Panc1 (cell line): ENCODE measurements at regions not wholly inside any gene's neighbourhood (a gene's known extent, or its start where the extent isn't known, plus 50 kb on each side); places are given as distances from the start of the nearest gene placed in this dataset.

Source experiments
- ATAC-seq: fragments of 200-7000 bp; cut with Tn5 transposase; 2 replicates; pipeline ENCODE4 v1.9.1; 2020; ENCODE audit warnings: mild to moderate bottlenecking, moderate library complexity
- BruUV-seq: library from RNA; stranded (reverse); fragments of 400-500 nt; replicated peaks from 2 replicates; lab custom pipeline; 2021; lab: Mats Ljungman, UMichigan
- CTCF ChIA-PET: fragments of 300-600 bp; sonication (Branson Sonifier 250); formaldehyde crosslinking; loops from one replicate; lab custom pipeline; 2022; ENCODE audit warnings: antibody characterized with exemption; lab: Charles Lee
- POLR2A ChIA-PET: fragments of 300-600 bp; sonication (Branson Sonifier 250); formaldehyde crosslinking; loops from one replicate; lab custom pipeline; 2022; ENCODE audit warnings: antibody characterized with exemption; lab: Charles Lee
- DNase-seq: peaks from one replicate; pipeline ENCODE4 v3.0.0-alpha.2; 2010; ENCODE audit warnings: low read depth, low spot score
- H3K27ac ChIP-seq: 2 replicates; pipeline ENCODE4 v1.5.1; 2011; ENCODE audit warnings: mild to moderate bottlenecking, low read length, inconsistent platforms
- H3K27me3 ChIP-seq: fragments of 200-500 bp; sonication (Bioruptor generic); 2 replicates; pipeline ENCODE4 v1.6.0; 2014; ENCODE audit warnings: low read length, inconsistent platforms; ENCODE audit not compliant: control insufficient read depth, insufficient read depth
- H3K36me3 ChIP-seq: fragments of 200-500 bp; sonication (Bioruptor generic); 2 replicates; pipeline ENCODE4 v1.5.1; 2014; ENCODE audit warnings: inconsistent platforms, mild to moderate bottlenecking, low read length, moderate library complexity; ENCODE audit not compliant: control insufficient read depth, insufficient read depth
- H3K4me1 ChIP-seq: 2 replicates; pipeline ENCODE4 v1.5.1; 2011; ENCODE audit warnings: inconsistent platforms, mild to moderate bottlenecking, low read length, moderate library complexity; ENCODE audit not compliant: control insufficient read depth, insufficient read depth
- H3K4me3 ChIP-seq, 2 experiments: 2 replicates each; pipeline ENCODE4 v1.5.1; 2011 to 2012; ENCODE audit warnings: low read depth in 2 of 2, low read length in 2 of 2, mild to moderate bottlenecking in 2 of 2, inconsistent platforms in 1 of 2, moderate library complexity in 1 of 2
- H3K9me3 ChIP-seq: fragments of 200-500 bp; sonication (Bioruptor generic); 2 replicates; pipeline ENCODE4 v1.5.1; 2014; ENCODE audit warnings: low read depth, mild to moderate bottlenecking, inconsistent platforms, low read length, moderate library complexity; ENCODE audit not compliant: control insufficient read depth, insufficient read depth
- CTCF ChIP-seq: fragments of 450-650 bp; IDR thresholded peaks from 2 replicates; pipeline ENCODE4 v1.5.1; 2017; ENCODE audit warnings: mild to moderate bottlenecking
- POLR2AphosphoS5 ChIP-seq: IDR thresholded peaks from 2 replicates; pipeline ENCODE4 v1.6.1; 2012; ENCODE audit warnings: mild to moderate bottlenecking, low read depth, low read length, moderate library complexity
- SIN3A ChIP-seq: IDR thresholded peaks from 2 replicates; pipeline ENCODE4 v1.6.1; 2012; ENCODE audit warnings: low read depth, mild to moderate bottlenecking, low read length, moderate library complexity, borderline replicate concordance; ENCODE audit not compliant: insufficient read depth
- TCF7L2 ChIP-seq: IDR thresholded peaks from 2 replicates; pipeline ENCODE4 v1.6.1; 2011; ENCODE audit warnings: mild to moderate bottlenecking, low read depth, low read length, inconsistent platforms
- in situ Hi-C: cut with HindIII; loops from 2 replicates; pipeline ENCODE4 v1.10.0; 2016; ENCODE audit warnings: low sequenced_read_pairs, low pct_unique_long_range_greater_than_20kb
- intact Hi-C: fragments of 100-400 bp; cut with micrococcal nuclease; formaldehyde crosslinking; loops from one replicate; pipeline ENCODE4 v1.10.0; 2022; ENCODE audit not compliant: unreplicated experiment
- TF ChIP-seq, protein P1 (sequence below), 2 experiments: IDR thresholded peaks; 2 replicates each; pipeline ENCODE4 v1.6.1; 2011 to 2012; ENCODE audit warnings: low read depth in 2 of 2, control low read depth in 1 of 2, low read length in 1 of 2, mild to moderate bottlenecking in 1 of 2, moderate library complexity in 1 of 2; ENCODE audit not compliant: insufficient read depth in 1 of 2

- Histone ChIP-seq H3K27ac (no peak overlapping the region), H3K4me1 (no peaks in the 10 kb centered on the region), H3K27me3 (no peaks in the 10 kb centered on the region), H3K9me3 (no peaks in the 10 kb centered on the region), H3K36me3 (no peaks in the 10 kb centered on the region), H3K4me3 (no peak overlapping the region)
- TF ChIP-seq POLR2AphosphoS5 (no peak), SIN3A (no peak), CTCF (no peak), TCF7L2 (no peak)
- TF ChIP-seq, protein P1, sequence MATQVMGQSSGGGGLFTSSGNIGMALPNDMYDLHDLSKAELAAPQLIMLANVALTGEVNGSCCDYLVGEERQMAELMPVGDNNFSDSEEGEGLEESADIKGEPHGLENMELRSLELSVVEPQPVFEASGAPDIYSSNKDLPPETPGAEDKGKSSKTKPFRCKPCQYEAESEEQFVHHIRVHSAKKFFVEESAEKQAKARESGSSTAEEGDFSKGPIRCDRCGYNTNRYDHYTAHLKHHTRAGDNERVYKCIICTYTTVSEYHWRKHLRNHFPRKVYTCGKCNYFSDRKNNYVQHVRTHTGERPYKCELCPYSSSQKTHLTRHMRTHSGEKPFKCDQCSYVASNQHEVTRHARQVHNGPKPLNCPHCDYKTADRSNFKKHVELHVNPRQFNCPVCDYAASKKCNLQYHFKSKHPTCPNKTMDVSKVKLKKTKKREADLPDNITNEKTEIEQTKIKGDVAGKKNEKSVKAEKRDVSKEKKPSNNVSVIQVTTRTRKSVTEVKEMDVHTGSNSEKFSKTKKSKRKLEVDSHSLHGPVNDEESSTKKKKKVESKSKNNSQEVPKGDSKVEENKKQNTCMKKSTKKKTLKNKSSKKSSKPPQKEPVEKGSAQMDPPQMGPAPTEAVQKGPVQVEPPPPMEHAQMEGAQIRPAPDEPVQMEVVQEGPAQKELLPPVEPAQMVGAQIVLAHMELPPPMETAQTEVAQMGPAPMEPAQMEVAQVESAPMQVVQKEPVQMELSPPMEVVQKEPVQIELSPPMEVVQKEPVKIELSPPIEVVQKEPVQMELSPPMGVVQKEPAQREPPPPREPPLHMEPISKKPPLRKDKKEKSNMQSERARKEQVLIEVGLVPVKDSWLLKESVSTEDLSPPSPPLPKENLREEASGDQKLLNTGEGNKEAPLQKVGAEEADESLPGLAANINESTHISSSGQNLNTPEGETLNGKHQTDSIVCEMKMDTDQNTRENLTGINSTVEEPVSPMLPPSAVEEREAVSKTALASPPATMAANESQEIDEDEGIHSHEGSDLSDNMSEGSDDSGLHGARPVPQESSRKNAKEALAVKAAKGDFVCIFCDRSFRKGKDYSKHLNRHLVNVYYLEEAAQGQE (IDR thresholded peaks at IDR 0.05; ENCODE audit: insufficient read depth in 1 of 2, low read depth in 2 of 2, low read length in 1 of 2): no peak
- in situ Hi-C loops (no loop called here), intact Hi-C loops (no loop called here)
- no TSS peak for BruUV-seq
- ATAC-seq (no peak), DNase-seq (no peak)
- CTCF ChIA-PET: no interaction called here
- POLR2A ChIA-PET: no interaction called here
These were observed 872.0 kb upstream of the AGA start for GRCh38 chr4:178314287-178314686.

- in situ Hi-C loops: no loop called here
These were observed 874.0 kb upstream of the AGA start for GRCh38 chr4:178316211-178316610.

More at GRCh38 chr4:178316211-178316610, 874.0 kb upstream of the AGA start:
- DNase-seq (no peak), ATAC-seq (no peak)
- no TSS peak for BruUV-seq
- Histone ChIP-seq H3K4me3 (no peak overlapping the region), H3K9me3 (0 out of 2 replicates have a peak, but pooled peaks cover 3% of the 10 kb centered on the region), H3K36me3 (no peaks in the 10 kb centered on the region), H3K27me3 (no peaks in the 10 kb centered on the region), H3K4me1 (no peaks in the 10 kb centered on the region), H3K27ac (no peak overlapping the region)
- TF ChIP-seq CTCF: no peak
- TF ChIP-seq, protein P1 (IDR thresholded peaks at IDR 0.05; ENCODE audit: insufficient read depth in 1 of 2, low read depth in 2 of 2, low read length in 1 of 2): no peak
- no peak for TF ChIP-seq TCF7L2
- no peak for TF ChIP-seq POLR2AphosphoS5
- TF ChIP-seq SIN3A: no peak
- ChIA-PET POLR2A (no interaction called here), CTCF (no interaction called here)
- intact Hi-C loops: no loop called here
